Esophagus squamous epithelium (tissue), 5 donors: ENCODE measurements at regions not wholly inside any gene's neighbourhood (a gene's known extent, or its start where the extent isn't known, plus 50 kb on each side); places are given as distances from the start of the nearest gene placed in this dataset.
"Not testable (repeated sequence)": the region's sequence is repeated elsewhere in the genome, so short reads cannot be mapped to it uniquely, and the experiment has no call there.

Source experiments
- DNase-seq: peaks from one replicate; lab custom pipeline; 2025; lab: John Stamatoyannopoulos, UW
- H3K27ac ChIP-seq, 4 donors: fragments of 200-600 bp; sonication (generic); one replicate each; pipeline ENCODE4 v1.5.1; 2016 to 2019; ENCODE audit warnings: mild to moderate bottlenecking in 1 of 4
- H3K27me3 ChIP-seq, 4 donors: fragments of 200-600 bp; sonication (generic); 1 replicate in 3 of 4; 2 replicates in 1 of 4; pipeline versions ENCODE4 v1.5.1 to v1.6.0; 2017 to 2021; ENCODE audit warnings: antibody characterized with exemption in 1 of 4
- H3K36me3 ChIP-seq, 3 donors: fragments of 200-600 bp; sonication (generic); one replicate each; pipeline ENCODE4 v1.5.1; 2016 to 2019
- H3K4me1 ChIP-seq, 3 donors: fragments of 200-600 bp; sonication (generic); one replicate each; pipeline ENCODE4 v1.5.1; 2017 to 2019
- H3K4me3 ChIP-seq, 4 donors: fragments of 200-600 bp; sonication (generic); 1 replicate in 3 of 4; 2 replicates in 1 of 4; pipeline ENCODE4 v1.5.1; 2016 to 2019; ENCODE audit warnings: mild to moderate bottlenecking in 2 of 4, moderate library complexity in 1 of 4
- H3K9me3 ChIP-seq, 3 donors: fragments of 200-600 bp; sonication (generic); one replicate each; pipeline ENCODE4 v1.5.1; 2016 to 2019
- CTCF ChIP-seq, 6 experiments: fragments of 450-650 bp in 4 of 6; fragments of 200-600 bp in 2 of 6; sonication (generic) in 2 of 6; IDR thresholded peaks; one replicate each; pipeline ENCODE4 v1.5.1; 2016 to 2019; ENCODE audit warnings: antibody characterized with exemption in 6 of 6, mild to moderate bottlenecking in 4 of 6, moderate library complexity in 4 of 6
- POLR2A ChIP-seq, 4 donors: fragments of 450-650 bp; IDR thresholded peaks; one replicate each; pipeline ENCODE4 v1.6.1; 2017; ENCODE audit warnings: antibody characterized with exemption in 4 of 4, mild to moderate bottlenecking in 4 of 4, moderate library complexity in 3 of 4
- WGBS, 2 donors: methylation state at CpG; one replicate each; pipeline ENCODE4 v1.1.5; 2018; 5-methylcytosine and 5-hydroxymethylcytosine counted together
- intact Hi-C: fragments of 100-400 bp; cut with DNase I; formaldehyde crosslinking; loops from one replicate; pipeline ENCODE4 v1.15.0; 2022
- donor health status: DM: yes; HTN: yes; CAD: no.

DNA sequence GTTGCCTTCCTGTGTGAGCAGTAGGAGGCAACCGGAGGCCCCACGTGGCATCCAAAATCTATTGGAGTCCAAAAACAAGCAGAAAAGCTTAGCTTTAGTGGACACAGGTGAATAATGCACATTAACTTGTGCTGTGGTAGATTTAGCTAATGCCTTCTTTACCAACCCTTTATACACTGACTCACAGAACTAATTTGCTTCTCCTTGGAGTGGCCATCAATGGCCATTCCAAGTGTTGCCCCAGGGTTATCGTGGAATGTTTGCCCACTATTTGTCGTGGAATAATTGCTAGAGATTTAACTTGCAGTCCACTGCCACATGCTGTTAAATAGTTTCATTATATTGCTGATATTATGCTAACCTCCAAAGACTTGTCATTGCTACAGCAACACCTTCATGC, 729.1 kb downstream of the STPG2 start:
- intact Hi-C loops: no loop called here
- DNase-seq: no peak
- Histone ChIP-seq H3K4me3 (no peak overlapping the region), H3K27ac (no peak overlapping the region), H3K27me3 (no peaks in the 10 kb centered on the region), H3K9me3 (peaks cover 0 to 11% (median 0%) of the 10 kb centered on the region in 3 donors), H3K4me1 (no peaks in the 10 kb centered on the region), H3K36me3 (no peaks in the 10 kb centered on the region)
- 63 to 73% methylated on average over 3 to 4 of the region's 4 CpGs for WGBS, 2 donors
- TF ChIP-seq CTCF (IDR thresholded peaks at IDR 0.05): no peak
- no peak for TF ChIP-seq POLR2A (IDR thresholded peaks at IDR 0.05)

DNA sequence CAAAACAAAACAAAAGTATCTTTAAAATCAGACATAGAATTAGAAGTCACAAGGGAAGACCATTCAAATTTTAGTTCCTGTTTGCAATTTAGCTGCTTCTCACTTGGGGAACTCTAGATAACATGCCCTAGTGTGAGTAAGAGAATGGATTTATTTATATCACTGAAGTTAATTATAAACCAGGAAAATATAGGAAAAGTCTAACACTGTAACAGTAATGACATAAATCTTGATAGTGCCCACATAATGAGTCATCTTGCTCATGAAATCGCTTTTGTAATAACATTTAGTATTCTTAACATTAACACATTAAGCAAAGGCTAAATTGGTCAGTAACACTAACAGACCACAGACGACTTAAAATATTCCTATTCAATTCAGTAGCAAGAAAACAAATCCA, 710.7 kb downstream of the STPG2 start:
- DNase-seq: no peak
- no peaks in the 10 kb centered on the region for H3K4me1 ChIP-seq
- TF ChIP-seq CTCF (IDR thresholded peaks at IDR 0.05): no peak
- TF ChIP-seq POLR2A (IDR thresholded peaks at IDR 0.05): no peak
- H3K27me3 ChIP-seq: no peaks in the 10 kb centered on the region
- 63 to 86% methylated on average over 2 of the region's 2 CpGs for WGBS, 2 donors
- H3K36me3 ChIP-seq: no peaks in the 10 kb centered on the region
- H3K4me3 ChIP-seq: no peak overlapping the region
- H3K9me3 ChIP-seq: peaks cover 0 to 5% (median 0%) of the 10 kb centered on the region in 3 donors
- H3K27ac ChIP-seq: no peak overlapping the region
- intact Hi-C loops: no loop called here

DNA sequence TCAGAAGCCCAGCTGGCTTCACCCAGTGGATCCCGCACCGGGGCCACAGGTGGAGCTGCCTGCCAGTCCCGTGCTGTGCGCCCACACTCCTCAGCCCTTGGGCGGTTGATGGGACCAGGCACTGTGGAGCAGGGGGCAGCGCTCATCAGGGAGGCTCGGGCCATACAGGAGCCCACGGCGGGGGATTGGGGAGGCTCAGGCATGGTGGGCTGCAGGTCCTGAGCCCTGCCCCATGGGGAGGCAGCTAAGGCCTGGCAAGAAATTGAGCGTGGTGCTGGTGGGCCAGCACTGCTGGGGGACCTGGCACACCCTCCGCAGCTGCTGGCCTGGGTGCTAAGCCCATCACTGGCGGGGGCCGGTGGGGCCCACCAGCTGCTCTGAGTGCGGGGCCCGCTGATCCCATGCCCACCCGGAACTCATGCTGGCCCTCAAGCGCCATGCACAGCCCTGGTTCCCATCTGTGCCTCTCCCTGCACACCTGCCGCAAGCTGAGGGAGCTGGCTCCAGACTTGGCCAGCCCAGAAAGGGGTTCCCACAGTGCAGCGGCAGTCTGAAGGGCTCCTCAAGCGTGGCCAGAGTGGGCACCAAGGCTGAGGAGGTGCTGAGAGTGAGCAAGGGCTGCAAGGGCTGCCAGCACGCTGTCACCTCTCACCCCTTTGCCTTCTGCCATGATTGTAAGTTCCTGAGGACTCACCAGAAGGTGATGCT, 705.1 kb downstream of the STPG2 start:
- DNase-seq, H3K27ac ChIP-seq, H3K4me1 ChIP-seq, intact Hi-C loops, H3K36me3 ChIP-seq, H3K27me3 ChIP-seq, H3K4me3 ChIP-seq: not testable (repeated sequence)
- WGBS, 2 donors: 77 to 83% methylated on average over 5 to 8 of the region's 21 CpGs
- peaks cover 0 to 15% (median 0%) of the 10 kb centered on the region in 3 donors for H3K9me3 ChIP-seq

DNA sequence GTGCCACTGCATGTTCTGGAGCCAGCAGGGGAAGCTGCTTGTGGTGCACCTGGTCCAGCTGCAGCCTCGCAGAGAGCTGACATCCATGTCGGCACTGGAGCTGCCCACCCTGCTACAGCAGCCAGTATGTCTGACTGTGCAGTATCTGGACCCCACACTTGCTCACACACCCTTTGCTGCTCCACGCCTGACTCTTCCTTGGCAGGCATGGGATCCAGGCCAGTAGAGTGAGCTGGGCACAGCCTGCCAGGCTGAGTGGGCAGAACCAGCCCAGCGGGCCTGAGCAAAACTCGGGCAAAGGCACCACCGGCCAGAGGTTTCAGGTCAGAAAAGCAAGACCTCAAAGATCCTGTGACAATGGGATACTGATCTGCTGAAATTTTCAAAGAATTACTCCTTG, 690.1 kb downstream of the STPG2 start:
- 89 to 100% methylated on average over 1 to 5 of the region's 6 CpGs for WGBS, 2 donors
- intact Hi-C loops: no loop called here
- no peaks in the 10 kb centered on the region for H3K36me3 ChIP-seq
- H3K27ac ChIP-seq: no peak overlapping the region
- peaks cover 0 to 14% (median 4%) of the 10 kb centered on the region in 3 donors for H3K9me3 ChIP-seq
- H3K4me1 ChIP-seq: no peaks in the 10 kb centered on the region
- TF ChIP-seq POLR2A (IDR thresholded peaks at IDR 0.05) (no peak), CTCF (IDR thresholded peaks at IDR 0.05) (no peak)
- H3K27me3 ChIP-seq: no peaks in the 10 kb centered on the region
- no peak for DNase-seq
- H3K4me3 ChIP-seq: no peak overlapping the region

DNA sequence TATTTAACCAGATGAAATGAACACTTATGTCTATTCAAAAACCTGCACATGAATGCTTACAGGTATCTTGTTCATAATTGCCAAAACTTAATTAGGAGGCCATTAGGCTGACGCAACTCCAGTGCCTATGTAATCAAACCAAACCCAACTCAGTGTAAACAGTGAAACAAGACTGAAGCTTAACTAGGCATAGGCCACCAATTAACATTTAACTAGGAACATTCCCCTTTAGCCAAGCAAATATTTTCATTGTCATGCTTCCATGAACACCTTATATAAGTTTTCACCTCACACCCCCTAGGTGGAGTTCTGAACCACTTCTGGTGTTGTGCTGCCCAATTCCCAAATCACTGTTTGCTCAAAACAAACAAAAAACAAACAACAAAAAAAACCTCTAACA, 686.0 kb downstream of the STPG2 start:
- no peak for DNase-seq
- 47 to 61% methylated on average over 1 of the region's 1 CpG for WGBS, 2 donors
- intact Hi-C loops: no loop called here
- Histone ChIP-seq H3K4me1 (no peaks in the 10 kb centered on the region), H3K4me3 (no peak overlapping the region), H3K36me3 (no peaks in the 10 kb centered on the region), H3K9me3 (peaks cover 0 to 12% (median 2%) of the 10 kb centered on the region in 3 donors), H3K27ac (no peak overlapping the region), H3K27me3 (no peaks in the 10 kb centered on the region)
- TF ChIP-seq POLR2A (IDR thresholded peaks at IDR 0.05) (no peak), CTCF (IDR thresholded peaks at IDR 0.05) (no peak)
